ENCODE measurements at regions not wholly inside any gene's neighbourhood (a gene's known extent, or its start where the extent isn't known, plus 50 kb on each side); places are given as distances from the start of the nearest gene placed in this dataset.

GRCh38 chr13:106911627-106912026 is 343.7 kb upstream of the ARGLU1 start:
- no peak for TF ChIP-seq CTCF (IDR thresholded peaks at IDR 0.05; ENCODE audit: control extremely low read depth, extremely low read depth, low read depth, missing control alignments)
- CTCF ChIA-PET: no interaction called here
- no peak for DNase-seq (ENCODE audit: extremely low spot score)
- POLR2A ChIA-PET: no interaction called here

- TF ChIP-seq CTCF (IDR thresholded peaks at IDR 0.05; ENCODE audit: control extremely low read depth, extremely low read depth, low read depth, missing control alignments): no peak
- DNase-seq (ENCODE audit: extremely low spot score): no peak
- ChIA-PET POLR2A (no interaction called here), CTCF (no interaction called here)
Measured at GRCh38 chr13:106911020-106911419, 343.1 kb upstream of the ARGLU1 start.

- TF ChIP-seq CTCF (IDR thresholded peaks at IDR 0.05; ENCODE audit: control extremely low read depth, extremely low read depth, low read depth, missing control alignments): no peak
- DNase-seq (ENCODE audit: extremely low spot score): no peak
- ChIA-PET CTCF (interaction anchor here (2.1 kb wide), 1 partner anchor 11 kb away, joined by 8 read pairs; no protein-coding TSS in a partner anchor), POLR2A (no interaction called here)
Measured at GRCh38 chr13:106906426-106906996, 338.6 kb upstream of the ARGLU1 start.

- TF ChIP-seq CTCF (IDR thresholded peaks at IDR 0.05; ENCODE audit: control extremely low read depth, extremely low read depth, low read depth, missing control alignments): no peak
- CTCF ChIA-PET: interaction anchor here (0.9 to 1.5 kb wide), 2 partner anchors 13 to 14 kb away, joined by 3 to 6 read pairs; no protein-coding TSS in a partner anchor
- POLR2A ChIA-PET: no interaction called here
- DNase-seq (ENCODE audit: extremely low spot score): no peak
Measured at GRCh38 chr13:106905380-106906162, 337.6 kb upstream of the ARGLU1 start.

GRCh38 chr13:106899442-106899841 is 331.5 kb upstream of the ARGLU1 start:
- POLR2A ChIA-PET: no interaction called here
- CTCF ChIA-PET: interaction anchor here (0.7 to 0.9 kb wide), 2 partner anchors 9 to 15 kb away, joined by 3 read pairs; no protein-coding TSS in a partner anchor
- no peak for DNase-seq (ENCODE audit: extremely low spot score)
- no peak for TF ChIP-seq CTCF (IDR thresholded peaks at IDR 0.05; ENCODE audit: control extremely low read depth, extremely low read depth, low read depth, missing control alignments)

GRCh38 chr13:106898231-106898630 is 330.3 kb upstream of the ARGLU1 start:
- CTCF ChIA-PET: interaction anchor here (0.6 to 1.7 kb wide), 3 partner anchors 20 to 1165 kb away, joined by 3 to 6 read pairs (median 3); no protein-coding TSS in a partner anchor
- POLR2A ChIA-PET: no interaction called here
- no peak for TF ChIP-seq CTCF (IDR thresholded peaks at IDR 0.05; ENCODE audit: control extremely low read depth, extremely low read depth, low read depth, missing control alignments)
- DNase-seq (ENCODE audit: extremely low spot score): no peak
